ENCODE measurements at regions not wholly inside any gene's neighbourhood (a gene's known extent, or its start where the extent isn't known, plus 50 kb on each side); places are given as distances from the start of the nearest gene placed in this dataset.

DNA sequence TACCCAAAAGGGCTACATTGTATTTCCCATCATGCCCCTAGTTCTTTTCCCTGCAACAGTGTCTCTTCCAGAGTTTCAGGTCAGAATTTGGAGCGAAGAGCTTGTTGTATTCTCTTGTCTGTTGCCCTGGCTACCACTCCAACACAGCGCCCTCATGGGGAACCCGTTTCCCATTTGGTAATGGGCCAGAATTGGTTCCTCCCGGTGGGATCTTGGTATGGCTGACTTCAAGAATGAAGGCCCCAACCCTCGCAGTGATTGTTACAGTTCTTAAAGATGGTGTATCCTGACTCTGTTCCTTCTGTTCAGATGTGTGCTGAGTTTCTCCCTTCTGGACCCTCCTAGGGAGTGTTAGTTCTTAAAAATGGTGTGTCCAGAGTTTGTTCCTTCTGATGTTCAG, 110.5 kb upstream of the ZNF32 start:
- WGBS, 2 experiments (ENCODE audit: extremely low coverage in 1 of 2, insufficient coverage in 1 of 2, insufficient read length in 1 of 2, insufficient replicate concordance in 2 of 2, low coverage in 1 of 2, low lambda C conversion rate in 2 of 2, missing lambda C conversion rate in 1 of 2): 79% methylated on average over 5 of the region's 5 CpGs; no CpG with 5 or more reads in 1 of the 2 experiments
- Histone ChIP-seq H3K23ac (ENCODE audit: insufficient read length) (no peak overlapping the region), H3K27ac (ENCODE audit: low read depth, low read length) (no peak overlapping the region), H3K14ac (ENCODE audit: insufficient read length) (no peak overlapping the region), H3K23me2 (ENCODE audit: low read depth, low read length) (no peaks in the 10 kb centered on the region), H2BK120ac (replicated peaks; ENCODE audit: low read depth, low read length) (no peak overlapping the region), H4K91ac (replicated peaks; ENCODE audit: insufficient read length, low read length) (no peak overlapping the region), H3K27me3 (replicated peaks in 1 of 4; ENCODE audit: control insufficient read depth in 3 of 4, extremely low read depth in 1 of 4, insufficient read depth in 3 of 4, low read length in 3 of 4) (peaks cover 0 to 11% (median 6%) of the 10 kb centered on the region in 4 experiments; a peak in 4 of 7 replicates), H3K79me1 (ENCODE audit: low read depth, low read length) (no peaks in the 10 kb centered on the region), H4K5ac (ENCODE audit: insufficient read length, low read depth, low read length) (no peak overlapping the region), H2BK12ac (ENCODE audit: low read depth, low read length) (no peak overlapping the region), H2AFZ (ENCODE audit: low read length) (no peak overlapping the region; the same call in 1 of the 2 replicates), H3K9me3 (ENCODE audit: insufficient read depth in 2 of 2, low read depth in 1 of 2, low read length in 1 of 2) (no peaks in the 10 kb centered on the region), H2BK20ac (ENCODE audit: low read length) (no peak overlapping the region), H3K56ac (replicated peaks; ENCODE audit: insufficient read length, low read depth, low read length) (no peak overlapping the region), H2BK5ac (ENCODE audit: low read depth, low read length) (no peak overlapping the region), H4K20me1 (replicated peaks in 1 of 2; ENCODE audit: control insufficient read depth in 1 of 2, insufficient read depth in 2 of 2, low read length in 2 of 2) (no peaks in the 10 kb centered on the region), H4K8ac (ENCODE audit: extremely low read depth, insufficient read depth, low read length) (no peak overlapping the region), H3K18ac (ENCODE audit: extremely low read depth, low read length) (no peak overlapping the region), H3K4me1 (replicated peaks in 1 of 4; ENCODE audit: control insufficient read depth in 3 of 4, insufficient read depth in 4 of 4, low read length in 3 of 4) (peaks cover 0 to 8% (median 3%) of the 10 kb centered on the region in 4 experiments; a peak in 5 of 7 replicates), H3K79me2 (ENCODE audit: control insufficient read depth in 1 of 2, insufficient read depth in 2 of 2, low read length in 2 of 2) (no peaks in the 10 kb centered on the region), H3K4ac (replicated peaks; ENCODE audit: insufficient read length, low read depth, low read length) (no peak overlapping the region), H2AK5ac (ENCODE audit: low read depth, low read length) (no peak overlapping the region), H3K4me3 (ENCODE audit: extremely low read depth in 1 of 4, insufficient read depth in 2 of 4, low read depth in 3 of 4, low read length in 4 of 4) (no peak overlapping the region), H3K36me3 (ENCODE audit: control insufficient read depth in 2 of 4, insufficient read depth in 4 of 4, low read length in 3 of 4) (no peaks in the 10 kb centered on the region), H2BK15ac (ENCODE audit: low read length) (no peak overlapping the region), H3K9ac (replicated peaks in 1 of 4; ENCODE audit: extremely low read depth in 1 of 4, low read depth in 3 of 4, low read length in 3 of 4) (no peak overlapping the region), H3K4me2 (ENCODE audit: insufficient read depth in 1 of 2, low read depth in 2 of 2, low read length in 2 of 2) (no peak overlapping the region)
- POLR2A ChIA-PET (ENCODE audit: partially characterized antibody): no interaction called here
- CTCF ChIA-PET (ENCODE audit: partially characterized antibody): interaction anchor here (1.1 to 1.6 kb wide), 2 partner anchors 88 to 169 kb away, joined by 3 to 4 read pairs; no protein-coding TSS in a partner anchor
- no peak for FAIRE-seq
- TF ChIP-seq TAF7 (optimal IDR thresholded peaks at IDR 0.05; ENCODE audit: borderline replicate concordance, low read depth, low read length) (no peak), ZNF274 (IDR thresholded peaks at IDR 0.05; ENCODE audit: borderline replicate concordance, extremely low read depth, low read length) (no peak), POU5F1 (IDR thresholded peaks at IDR 0.05; ENCODE audit: low read depth, low read length) (no peak), CBX8 (IDR thresholded peaks at IDR 0.05; ENCODE audit: borderline replicate concordance, low read depth, low read length) (no peak), CHD2 (IDR thresholded peaks at IDR 0.05; ENCODE audit: low read length) (no peak), CBX5 (IDR thresholded peaks at IDR 0.05; ENCODE audit: low read depth, low read length) (no peak), EP300 (IDR thresholded peaks at IDR 0.05; ENCODE audit: borderline replicate concordance in 1 of 2, low read depth in 2 of 2, low read length in 2 of 2) (no peak)
- no peak for DNase-seq (ENCODE audit: low read depth in 1 of 2, low spot score in 2 of 2)

Measured in H1 (cell line).